Parathyroid adenoma (tissue), 2 donors: ENCODE measurements at regions not wholly inside any gene's neighbourhood (a gene's known extent, or its start where the extent isn't known, plus 50 kb on each side); places are given as distances from the start of the nearest gene placed in this dataset.

Experiments
- H2AFZ ChIP-seq: fragments of 300-600 bp; sonication (generic); one replicate; pipeline ENCODE4 v1.7.0; 2017; ENCODE audit warnings: antibody characterized with exemption, mild to moderate bottlenecking
- H3K27ac ChIP-seq: fragments of 300-600 bp; sonication (generic); one replicate; pipeline ENCODE4 v1.7.0; 2017
- H3K27me3 ChIP-seq: fragments of 300-600 bp; sonication (generic); one replicate; pipeline ENCODE4 v1.7.0; 2017; ENCODE audit warnings: low read length; ENCODE audit not compliant: control insufficient read depth, insufficient read depth
- H3K36me3 ChIP-seq: fragments of 300-600 bp; sonication (generic); one replicate; pipeline ENCODE4 v1.7.0; 2017; ENCODE audit warnings: low read length; ENCODE audit not compliant: control insufficient read depth, insufficient read depth
- H3K4me1 ChIP-seq: fragments of 300-600 bp; sonication (generic); one replicate; pipeline ENCODE4 v1.7.0; 2017; ENCODE audit warnings: control low read depth
- H3K4me2 ChIP-seq: fragments of 300-600 bp; sonication (generic); one replicate; pipeline ENCODE4 v1.7.0; 2017; ENCODE audit warnings: low read length
- H3K4me3 ChIP-seq: fragments of 300-600 bp; sonication (generic); one replicate; pipeline ENCODE4 v1.7.0; 2017; ENCODE audit warnings: low read depth, low read length
- H3K79me2 ChIP-seq: fragments of 300-600 bp; sonication (generic); one replicate; pipeline ENCODE4 v1.7.0; 2017; ENCODE audit warnings: control low read depth
- H3K9ac ChIP-seq: fragments of 300-600 bp; sonication (generic); one replicate; pipeline ENCODE4 v1.7.0; 2017; ENCODE audit warnings: mild to moderate bottlenecking
- H3K9me3 ChIP-seq: fragments of 300-600 bp; sonication (generic); one replicate; pipeline ENCODE4 v1.7.0; 2017; ENCODE audit warnings: low read length; ENCODE audit not compliant: control insufficient read depth
- CTCF ChIP-seq: fragments of 300-600 bp; sonication (generic); IDR thresholded peaks from one replicate; pipeline ENCODE4 v1.7.0; 2017; ENCODE audit warnings: antibody characterized with exemption, mild to moderate bottlenecking
- donor health status: primary hyperparathyroidism.

GRCh38 chr4:19615086-19615689 lies 636.5 kb upstream of the SLIT2 start:
- no peaks in the 10 kb centered on the region for H3K79me2 ChIP-seq
- no peaks in the 10 kb centered on the region for H3K4me1 ChIP-seq
- H3K27ac ChIP-seq, result no peak overlapping the region
- H3K4me2 ChIP-seq, result no peak overlapping the region
- no peak overlapping the region for H2AFZ ChIP-seq
- no peaks in the 10 kb centered on the region for H3K27me3 ChIP-seq
- no peaks in the 10 kb centered on the region for H3K36me3 ChIP-seq
- no peak overlapping the region for H3K9ac ChIP-seq
- H3K4me3 ChIP-seq, result no peak overlapping the region
- no peak for TF ChIP-seq CTCF
- H3K9me3 ChIP-seq, result no peaks in the 10 kb centered on the region

GRCh38 chr4:19614171-19614570 lies 637.5 kb upstream of the SLIT2 start:
- Histone ChIP-seq H3K27ac (no peak overlapping the region), H3K27me3 (no peaks in the 10 kb centered on the region), H3K4me2 (no peak overlapping the region), H3K4me3 (no peak overlapping the region), H3K9me3 (no peaks in the 10 kb centered on the region), H2AFZ (no peak overlapping the region), H3K36me3 (no peaks in the 10 kb centered on the region), H3K9ac (no peak overlapping the region), H3K79me2 (no peaks in the 10 kb centered on the region), H3K4me1 (no peaks in the 10 kb centered on the region)
- no peak for TF ChIP-seq CTCF

GRCh38 chr4:19596342-19596741 lies 655.4 kb upstream of the SLIT2 start:
- no peaks in the 10 kb centered on the region for H3K27me3 ChIP-seq
- H3K9ac ChIP-seq, result no peak overlapping the region
- no peak overlapping the region for H3K4me3 ChIP-seq
- no peaks in the 10 kb centered on the region for H3K4me1 ChIP-seq
- no peaks in the 10 kb centered on the region for H3K36me3 ChIP-seq
- no peak for TF ChIP-seq CTCF
- H2AFZ ChIP-seq, result no peak overlapping the region
- H3K4me2 ChIP-seq, result no peak overlapping the region
- no peaks in the 10 kb centered on the region for H3K9me3 ChIP-seq
- no peak overlapping the region for H3K27ac ChIP-seq
- H3K79me2 ChIP-seq, result no peaks in the 10 kb centered on the region

- Histone ChIP-seq H3K27me3 (no peaks in the 10 kb centered on the region), H3K79me2 (no peaks in the 10 kb centered on the region), H3K36me3 (no peaks in the 10 kb centered on the region), H3K4me2 (no peak overlapping the region), H3K27ac (no peak overlapping the region), H3K9me3 (no peaks in the 10 kb centered on the region), H3K9ac (no peak overlapping the region), H3K4me3 (no peak overlapping the region), H3K4me1 (no peaks in the 10 kb centered on the region), H2AFZ (no peak overlapping the region)
- TF ChIP-seq CTCF, result no peak
These were observed 659.3 kb upstream of the SLIT2 start for GRCh38 chr4:19592391-19592790.

GRCh38 chr4:19583827-19584569 lies 667.7 kb upstream of the SLIT2 start:
- Histone ChIP-seq H3K9ac (no peak overlapping the region), H3K27me3 (no peaks in the 10 kb centered on the region), H3K9me3 (no peaks in the 10 kb centered on the region), H3K27ac (no peak overlapping the region), H3K4me1 (no peaks in the 10 kb centered on the region), H3K79me2 (no peaks in the 10 kb centered on the region), H2AFZ (no peak overlapping the region), H3K36me3 (no peaks in the 10 kb centered on the region), H3K4me3 (no peak overlapping the region), H3K4me2 (no peak overlapping the region)
- no peak for TF ChIP-seq CTCF
